WI38 (cell line): ENCODE measurements at regions not wholly inside any gene's neighbourhood (a gene's known extent, or its start where the extent isn't known, plus 50 kb on each side); places are given as distances from the start of the nearest gene placed in this dataset.
"Not testable (repeated sequence)": the region's sequence is repeated elsewhere in the genome, so short reads cannot be mapped to it uniquely, and the experiment has no call there.

Source experiments
- H3K4me3 ChIP-seq: 2 replicates; pipeline ENCODE4 v1.5.1; 2011; ENCODE audit warnings: low read depth, mild to moderate bottlenecking, control low read depth, low read length
- CTCF ChIP-seq: IDR thresholded peaks from 2 replicates; pipeline ENCODE4 v1.5.1; 2012; ENCODE audit warnings: low read depth, mild to moderate bottlenecking, control low read depth, low read length

- no peak overlapping the region for H3K4me3 ChIP-seq
- no peak for TF ChIP-seq CTCF
These were observed 354.0 kb downstream of the ZNF326 start for GRCh38 chr1:90348934-90349333.

- H3K4me3 ChIP-seq, result not testable (repeated sequence)
These were observed 353.5 kb downstream of the ZNF326 start for GRCh38 chr1:90348459-90348858.

- TF ChIP-seq CTCF, result no peak
These were observed 352.5 kb downstream of the ZNF326 start for GRCh38 chr1:90347366-90347765.

GRCh38 chr1:90346757-90347156 is 351.8 kb downstream of the ZNF326 start:
- no peak overlapping the region for H3K4me3 ChIP-seq

More at GRCh38 chr1:90347366-90347765, 352.5 kb downstream of the ZNF326 start:
- no peak overlapping the region for H3K4me3 ChIP-seq

GRCh38 chr1:90346349-90346748 is 351.4 kb downstream of the ZNF326 start:
- TF ChIP-seq CTCF, result no peak
- H3K4me3 ChIP-seq, result no peak overlapping the region

More at GRCh38 chr1:90346757-90347156, 351.8 kb downstream of the ZNF326 start:
- TF ChIP-seq CTCF, result no peak

GRCh38 chr1:90344963-90345730 is 350.2 kb downstream of the ZNF326 start:
- H3K4me3 ChIP-seq, result no peak overlapping the region
- no peak for TF ChIP-seq CTCF

- TF ChIP-seq CTCF, result no peak
- no peak overlapping the region for H3K4me3 ChIP-seq
These were observed 346.6 kb downstream of the ZNF326 start for GRCh38 chr1:90341516-90341915.

GRCh38 chr1:90340606-90341005 is 345.7 kb downstream of the ZNF326 start:
- no peak overlapping the region for H3K4me3 ChIP-seq
- no peak for TF ChIP-seq CTCF
